Lung (tissue), 11 donors: ENCODE measurements at regions not wholly inside any gene's neighbourhood (a gene's known extent, or its start where the extent isn't known, plus 50 kb on each side); places are given as distances from the start of the nearest gene placed in this dataset.

ENCODE experiments used
- ATAC-seq: fragments of 200-7000 bp; cut with Tn5 transposase; one replicate; pipeline ENCODE4 v1.9.1; 2020; ENCODE audit warnings: moderate number of reproducible peaks; ENCODE audit not compliant: insufficient read depth, low FRiP score
- DNase-seq, 3 donors: peaks; one replicate each; pipeline ENCODE4 v3.0.0-alpha.2; 2013 to 2017
- H3K27ac ChIP-seq, 2 donors: one replicate each; pipeline ENCODE4 v1.5.1; 2013; ENCODE audit warnings: mild to moderate bottlenecking in 2 of 2, moderate library complexity in 2 of 2, control low read depth in 1 of 2, inconsistent platforms in 1 of 2, low read depth in 1 of 2, low read length in 1 of 2
- H3K27me3 ChIP-seq, 3 donors: one replicate each; pipeline ENCODE4 v1.5.1; 2013; ENCODE audit warnings: low read length in 2 of 3; ENCODE audit not compliant: control insufficient read depth in 3 of 3, insufficient read depth in 3 of 3
- H3K36me3 ChIP-seq, 4 donors: one replicate each; pipeline ENCODE4 v1.5.1; 2013; ENCODE audit warnings: low read length in 4 of 4, mild to moderate bottlenecking in 1 of 4, moderate library complexity in 1 of 4; ENCODE audit not compliant: control insufficient read depth in 4 of 4, insufficient read depth in 4 of 4
- H3K4me1 ChIP-seq, 5 donors: one replicate each; pipeline ENCODE4 v1.5.1; 2013; ENCODE audit warnings: low read length in 5 of 5, mild to moderate bottlenecking in 2 of 5, moderate library complexity in 1 of 5; ENCODE audit not compliant: control insufficient read depth in 5 of 5, insufficient read depth in 5 of 5
- H3K4me3 ChIP-seq: one replicate; pipeline ENCODE4 v1.5.1; 2013; ENCODE audit warnings: mild to moderate bottlenecking, control low read depth, moderate library complexity
- H3K9ac ChIP-seq, 2 donors: one replicate each; pipeline ENCODE4 v1.5.1; 2013; ENCODE audit warnings: low read length in 2 of 2, control low read depth in 1 of 2; ENCODE audit not compliant: insufficient read depth in 1 of 2
- H3K9me3 ChIP-seq, 4 donors: one replicate each; pipeline ENCODE4 v1.5.1; 2013; ENCODE audit warnings: low read length in 3 of 4, mild to moderate bottlenecking in 1 of 4, moderate library complexity in 1 of 4; ENCODE audit not compliant: control insufficient read depth in 4 of 4, insufficient read depth in 3 of 4
- WGBS, 2 donors: extraction: QIAGEN DNeasy Blood & Tissue Kit; methylation state at CpG; one replicate each; pipeline ENCODE4 v1.1.7; 2013; 5-methylcytosine and 5-hydroxymethylcytosine counted together
- TF ChIP-seq, protein P1 (sequence below): IDR thresholded peaks from 2 replicates; pipeline ENCODE4 v1.5.1; 2012; ENCODE audit warnings: mild to moderate bottlenecking; ENCODE audit errors: control extremely low read depth, extremely low read depth
- donor health status: control.
- donor health status: control.
- donor health status: Bipolar disorder and iron deficiency.
- donor health status: healthy.
- donor health status: DM: yes; HTN: yes; CAD: no.

DNA sequence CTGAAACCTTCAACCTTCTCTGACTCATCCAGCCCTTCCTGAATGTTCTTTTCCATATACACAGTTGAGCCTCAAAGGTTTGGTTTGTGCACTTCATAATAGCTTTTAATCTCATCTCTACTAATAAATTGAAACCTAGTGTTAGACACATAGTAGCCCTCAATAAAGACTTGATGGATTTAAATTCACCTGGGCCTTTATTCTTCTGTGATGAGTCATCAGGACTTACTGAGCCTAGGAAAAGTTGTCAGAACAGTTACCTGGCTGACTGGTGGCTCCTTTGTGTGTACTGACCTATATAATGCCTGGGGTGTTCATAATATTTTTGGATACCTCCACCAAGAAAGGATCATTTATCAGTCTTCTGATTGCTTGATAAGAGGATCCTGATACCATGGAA, 86.4 kb upstream of the NTF3 start:
- H3K4me3 ChIP-seq, result no peak overlapping the region
- ATAC-seq (no peak), DNase-seq (no peak)
- H3K4me1 ChIP-seq, result peaks cover 0 to 5% (median 0%) of the 10 kb centered on the region in 5 donors
- H3K9me3 ChIP-seq, result peaks cover 0 to 3% (median 0%) of the 10 kb centered on the region in 4 donors
- no peak overlapping the region for H3K9ac ChIP-seq
- H3K27ac ChIP-seq, result no peak overlapping the region
- H3K27me3 ChIP-seq, result peaks cover 0 to 5% (median 3%) of the 10 kb centered on the region in 3 donors
- TF ChIP-seq, protein P1, sequence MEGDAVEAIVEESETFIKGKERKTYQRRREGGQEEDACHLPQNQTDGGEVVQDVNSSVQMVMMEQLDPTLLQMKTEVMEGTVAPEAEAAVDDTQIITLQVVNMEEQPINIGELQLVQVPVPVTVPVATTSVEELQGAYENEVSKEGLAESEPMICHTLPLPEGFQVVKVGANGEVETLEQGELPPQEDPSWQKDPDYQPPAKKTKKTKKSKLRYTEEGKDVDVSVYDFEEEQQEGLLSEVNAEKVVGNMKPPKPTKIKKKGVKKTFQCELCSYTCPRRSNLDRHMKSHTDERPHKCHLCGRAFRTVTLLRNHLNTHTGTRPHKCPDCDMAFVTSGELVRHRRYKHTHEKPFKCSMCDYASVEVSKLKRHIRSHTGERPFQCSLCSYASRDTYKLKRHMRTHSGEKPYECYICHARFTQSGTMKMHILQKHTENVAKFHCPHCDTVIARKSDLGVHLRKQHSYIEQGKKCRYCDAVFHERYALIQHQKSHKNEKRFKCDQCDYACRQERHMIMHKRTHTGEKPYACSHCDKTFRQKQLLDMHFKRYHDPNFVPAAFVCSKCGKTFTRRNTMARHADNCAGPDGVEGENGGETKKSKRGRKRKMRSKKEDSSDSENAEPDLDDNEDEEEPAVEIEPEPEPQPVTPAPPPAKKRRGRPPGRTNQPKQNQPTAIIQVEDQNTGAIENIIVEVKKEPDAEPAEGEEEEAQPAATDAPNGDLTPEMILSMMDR, result no peak
- no peaks in the 10 kb centered on the region for H3K36me3 ChIP-seq

DNA sequence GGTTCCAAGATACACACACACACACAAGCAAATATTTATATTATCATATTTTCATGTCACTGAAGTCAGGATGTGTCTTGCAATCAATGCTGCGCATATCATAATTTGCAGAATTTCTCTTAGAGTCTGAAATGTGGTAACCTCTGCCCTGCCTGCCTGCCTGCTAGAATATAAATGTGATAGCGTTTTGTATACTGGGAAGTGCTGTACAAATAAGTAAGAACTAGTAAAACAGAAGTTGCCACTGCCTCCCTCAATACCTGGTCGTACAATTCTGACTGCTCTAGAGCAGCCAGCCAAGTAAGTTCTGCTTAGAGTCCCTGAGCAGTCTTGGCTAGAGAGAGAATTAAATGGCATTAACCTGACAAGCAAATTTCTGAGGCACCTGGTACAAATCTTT, 83.9 kb upstream of the NTF3 start:
- no peak overlapping the region for H3K4me3 ChIP-seq
- peaks cover 0 to 5% (median 3%) of the 10 kb centered on the region in 3 donors for H3K27me3 ChIP-seq
- H3K9me3 ChIP-seq, result peaks cover 0 to 3% (median 0%) of the 10 kb centered on the region in 4 donors
- no peak overlapping the region for H3K9ac ChIP-seq
- DNase-seq, result no peak
- WGBS, 2 donors, result 46 to 47% methylated on average over 3 of the region's 3 CpGs
- peaks cover 0 to 5% (median 0%) of the 10 kb centered on the region in 5 donors for H3K4me1 ChIP-seq
- TF ChIP-seq, protein P1, result no peak
- no peaks in the 10 kb centered on the region for H3K36me3 ChIP-seq
- ATAC-seq, result no peak
- H3K27ac ChIP-seq, result no peak overlapping the region

DNA sequence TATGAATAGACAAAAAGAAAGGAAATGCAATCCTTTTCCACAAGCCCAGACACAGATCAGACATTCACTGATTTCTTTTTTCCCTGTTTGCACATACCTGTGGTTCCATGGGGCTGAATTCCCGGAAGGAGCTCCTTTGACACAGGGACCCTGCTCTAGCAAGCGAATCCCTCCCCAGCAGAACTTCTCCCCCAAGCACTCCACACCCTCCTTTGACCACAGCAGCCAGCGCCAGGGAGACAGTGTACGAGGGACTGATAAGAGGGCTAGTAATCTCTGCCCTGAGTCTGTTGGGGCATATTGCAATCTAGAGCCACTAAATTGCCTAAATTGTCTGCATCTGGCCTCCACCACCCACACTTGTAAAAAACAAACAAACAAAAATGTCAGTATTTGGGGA, 83.4 kb upstream of the NTF3 start:
- H3K4me1 ChIP-seq, result peaks cover 0 to 5% (median 0%) of the 10 kb centered on the region in 5 donors
- TF ChIP-seq, protein P1, result no peak
- H3K27me3 ChIP-seq, result peaks cover 0 to 5% (median 3%) of the 10 kb centered on the region in 3 donors
- WGBS, 2 donors, result 47 to 73% methylated on average over 4 of the region's 4 CpGs
- no peaks in the 10 kb centered on the region for H3K36me3 ChIP-seq
- H3K9ac ChIP-seq, result no peak overlapping the region
- no peak overlapping the region for H3K27ac ChIP-seq
- no peak for DNase-seq
- H3K9me3 ChIP-seq, result peaks cover 0 to 3% (median 0%) of the 10 kb centered on the region in 4 donors
- no peak for ATAC-seq
- no peak overlapping the region for H3K4me3 ChIP-seq
